GM23338 (cell line): ENCODE measurements at regions not wholly inside any gene's neighbourhood (a gene's known extent, or its start where the extent isn't known, plus 50 kb on each side); places are given as distances from the start of the nearest gene placed in this dataset.

Source experiments
- ATAC-seq: fragments of 200-7000 bp; cut with Tn5 transposase; 3 replicates; pipeline ENCODE4 v1.9.1; 2020
- DNase-seq: peaks from one replicate; pipeline ENCODE4 v3.0.0-alpha.2; 2015; ENCODE audit warnings: low spot score
- H2AFZ ChIP-seq: fragments of 200-600 bp; sonication (generic); 2 replicates; pipeline ENCODE4 v1.8.0; 2016; ENCODE audit warnings: antibody characterized with exemption, mild to moderate bottlenecking, moderate library complexity
- H3F3A ChIP-seq: fragments of 200-600 bp; sonication (generic); replicated peaks from 2 replicates; pipeline ENCODE4 v1.8.0; 2017; ENCODE audit warnings: antibody characterized with exemption, mixed run types, low read depth
- H3K27ac ChIP-seq: fragments of 200-600 bp; sonication (generic); 2 replicates; pipeline ENCODE4 v1.6.1; 2016; ENCODE audit warnings: low read depth
- H3K27me3 ChIP-seq: fragments of 200-600 bp; sonication (generic); 2 replicates; pipeline ENCODE4 v1.8.0; 2016; ENCODE audit warnings: mild to moderate bottlenecking, mixed run types, moderate library complexity; ENCODE audit not compliant: insufficient read depth
- H3K36me3 ChIP-seq: fragments of 200-600 bp; sonication (generic); 2 replicates; pipeline ENCODE4 v1.8.0; 2016; ENCODE audit warnings: mild to moderate bottlenecking; ENCODE audit not compliant: insufficient read depth
- H3K4me1 ChIP-seq: fragments of 200-600 bp; sonication (generic); 2 replicates; pipeline ENCODE4 v1.8.0; 2016; ENCODE audit warnings: mild to moderate bottlenecking, moderate library complexity; ENCODE audit not compliant: insufficient read depth
- H3K4me2 ChIP-seq: fragments of 200-600 bp; sonication (generic); 2 replicates; pipeline ENCODE4 v1.7.1; 2017; ENCODE audit warnings: mixed run types
- H3K4me3 ChIP-seq: fragments of 200-600 bp; sonication (generic); 2 replicates; pipeline ENCODE4 v1.6.1; 2016; ENCODE audit warnings: mixed run types
- H3K79me2 ChIP-seq: fragments of 200-600 bp; sonication (generic); replicated peaks from 2 replicates; pipeline ENCODE4 v1.8.0; 2017; ENCODE audit warnings: mild to moderate bottlenecking; ENCODE audit not compliant: insufficient read depth
- H3K9me2 ChIP-seq: fragments of 200-600 bp; sonication (generic); 2 replicates; pipeline ENCODE4 v1.8.0; 2017; ENCODE audit not compliant: insufficient read depth
- H4K20me1 ChIP-seq: fragments of 200-600 bp; sonication (generic); replicated peaks from 2 replicates; pipeline ENCODE4 v1.8.0; 2017; ENCODE audit warnings: mild to moderate bottlenecking; ENCODE audit not compliant: insufficient read depth
- H3K27ac Mint-ChIP-seq: 2 replicates; pipeline ENCODE4 v1.8.0; 2020; ENCODE audit warnings: inconsistent platforms, mild to moderate bottlenecking, moderate library complexity, mixed read lengths
- H3K27me3 Mint-ChIP-seq: 3 replicates; pipeline ENCODE4 v1.8.0; 2022; ENCODE audit warnings: low read depth, mild to moderate bottlenecking, moderate library complexity, mixed read lengths, inconsistent platforms; ENCODE audit not compliant: insufficient read depth, poor library complexity
- H3K36me3 Mint-ChIP-seq: 3 replicates; pipeline ENCODE4 v1.8.0; 2021; ENCODE audit warnings: low read depth, mild to moderate bottlenecking, inconsistent platforms, moderate library complexity, mixed read lengths
- H3K4me1 Mint-ChIP-seq: 3 replicates; pipeline ENCODE4 v1.8.0; 2020; ENCODE audit warnings: mild to moderate bottlenecking, inconsistent platforms, mixed read lengths
- H3K4me3 Mint-ChIP-seq: 3 replicates; pipeline ENCODE4 v1.8.0; 2021; ENCODE audit warnings: moderate library complexity, mild to moderate bottlenecking, inconsistent platforms, mixed read lengths
- H3K9me3 Mint-ChIP-seq: 3 replicates; pipeline ENCODE4 v1.8.0; 2020; ENCODE audit warnings: moderate library complexity, mild to moderate bottlenecking, inconsistent platforms, mixed read lengths
- CREB1 ChIP-seq: fragments of 250-450 bp; sonication (Bioruptor Pico); IDR thresholded peaks from 2 replicates; pipeline ENCODE4 v1.5.0; 2020; ENCODE audit warnings: low read depth, mild to moderate bottlenecking, moderate library complexity
- EZH2 ChIP-seq: fragments of 200-600 bp; sonication (generic); IDR thresholded peaks from one replicate; pipeline ENCODE4 v1.8.0; 2017; ENCODE audit warnings: antibody characterized with exemption, mild to moderate bottlenecking, low read depth; ENCODE audit not compliant: unreplicated experiment
- EZH2phosphoT487 ChIP-seq: fragments of 200-600 bp; sonication (generic); IDR thresholded peaks from one replicate; pipeline ENCODE4 v1.8.1; 2018; ENCODE audit warnings: antibody characterized with exemption; ENCODE audit not compliant: unreplicated experiment
- JUNB ChIP-seq: IDR thresholded peaks from one replicate; pipeline ENCODE4 v1.6.1; 2016; ENCODE audit warnings: antibody characterized with exemption; ENCODE audit not compliant: unreplicated experiment
- NANOG ChIP-seq: IDR thresholded peaks from 2 replicates; pipeline ENCODE4 v1.6.1; 2016; ENCODE audit warnings: antibody characterized with exemption, borderline replicate concordance
- POLR2AphosphoS5 ChIP-seq: IDR thresholded peaks from 2 replicates; pipeline ENCODE4 v1.6.1; 2016; ENCODE audit warnings: antibody characterized with exemption, low read depth
- STAT1 ChIP-seq: IDR thresholded peaks from one replicate; pipeline ENCODE4 v1.6.1; 2016; ENCODE audit warnings: antibody characterized with exemption; ENCODE audit not compliant: unreplicated experiment
- ZNF114 ChIP-seq: fragments of 250-450 bp; sonication (Bioruptor Pico); IDR thresholded peaks from 2 replicates; pipeline ENCODE4 v1.5.0; 2020; ENCODE audit warnings: mild to moderate bottlenecking, moderate library complexity
- ZNF331 ChIP-seq: fragments of 250-450 bp; sonication (Bioruptor Pico); IDR thresholded peaks from 2 replicates; pipeline ENCODE4 v1.5.0; 2020; ENCODE audit warnings: low read depth, mild to moderate bottlenecking, moderate library complexity
- TF ChIP-seq, protein P1 (sequence below): IDR thresholded peaks from one replicate; pipeline ENCODE4 v1.6.1; 2018; ENCODE audit warnings: antibody characterized with exemption; ENCODE audit not compliant: unreplicated experiment
- TF ChIP-seq, protein P2 (sequence below): fragments of 250-450 bp; sonication (Bioruptor Pico); IDR thresholded peaks from 2 replicates; pipeline ENCODE4 v1.5.0; 2020; ENCODE audit warnings: mild to moderate bottlenecking, moderate library complexity
- TF ChIP-seq, protein P3 (sequence below): IDR thresholded peaks from 2 replicates; pipeline ENCODE4 v1.6.1; 2016; ENCODE audit warnings: antibody characterized with exemption
- TF ChIP-seq, protein P4 (sequence below), 2 experiments: fragments of 200-600 bp in 1 of 2; sonication (generic) in 1 of 2; conservative IDR thresholded peaks; 2 replicates each; pipeline versions ENCODE4 v1.5.1 to v1.6.1; 2016 to 2017; ENCODE audit warnings: antibody characterized with exemption in 2 of 2, low read depth in 2 of 2, mild to moderate bottlenecking in 2 of 2, moderate library complexity in 1 of 2

DNA sequence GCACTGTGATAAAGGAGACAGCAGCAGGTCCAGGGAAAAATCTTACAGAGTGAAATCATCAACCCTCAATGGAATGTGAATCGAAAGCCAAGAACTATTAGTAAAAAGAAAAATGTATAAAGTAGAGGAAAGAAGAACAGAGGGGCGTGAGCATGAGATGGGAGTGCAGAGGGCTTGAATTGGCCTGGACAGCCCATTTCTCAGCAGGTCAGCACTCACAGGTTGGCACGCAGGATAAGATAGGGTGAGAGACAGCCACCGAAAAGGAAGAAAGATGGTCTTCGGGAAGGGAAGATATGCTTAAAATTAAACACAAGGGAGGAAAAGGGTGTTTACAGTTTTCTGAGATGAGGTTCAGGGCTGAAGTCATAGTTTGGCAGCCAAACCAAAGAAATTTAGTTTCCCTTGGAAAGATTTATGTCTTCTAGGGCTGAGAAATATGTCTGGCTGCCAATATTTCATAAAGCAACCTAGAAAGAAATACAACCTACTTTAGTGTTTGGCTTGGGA lies 524.7 kb downstream of the SPATA31D1 start:
- Mint-ChIP-seq H3K9me3 (no peaks in the 10 kb centered on the region; the same call in 2 of the 3 replicates), H3K27ac (no peak overlapping the region), H3K36me3 (no peaks in the 10 kb centered on the region), H3K4me3 (no peak overlapping the region), H3K4me1 (no peaks in the 10 kb centered on the region), H3K27me3 (no peaks in the 10 kb centered on the region)
- Histone ChIP-seq H3K4me3 (no peak overlapping the region), H3K9me2 (peaks cover 5% of the 10 kb centered on the region; the same call in 1 of the 2 replicates), H3K4me2 (no peak overlapping the region), H3K36me3 (no peaks in the 10 kb centered on the region), H2AFZ (no peak overlapping the region), H3K27me3 (no peaks in the 10 kb centered on the region), H3K27ac (no peak overlapping the region), H3F3A (no peaks in the 10 kb centered on the region), H3K4me1 (no peaks in the 10 kb centered on the region), H4K20me1 (no peaks in the 10 kb centered on the region; the same call in 1 of the 2 replicates), H3K79me2 (no peaks in the 10 kb centered on the region)
- DNase-seq (no peak), ATAC-seq (no peak)
- TF ChIP-seq, protein P1, sequence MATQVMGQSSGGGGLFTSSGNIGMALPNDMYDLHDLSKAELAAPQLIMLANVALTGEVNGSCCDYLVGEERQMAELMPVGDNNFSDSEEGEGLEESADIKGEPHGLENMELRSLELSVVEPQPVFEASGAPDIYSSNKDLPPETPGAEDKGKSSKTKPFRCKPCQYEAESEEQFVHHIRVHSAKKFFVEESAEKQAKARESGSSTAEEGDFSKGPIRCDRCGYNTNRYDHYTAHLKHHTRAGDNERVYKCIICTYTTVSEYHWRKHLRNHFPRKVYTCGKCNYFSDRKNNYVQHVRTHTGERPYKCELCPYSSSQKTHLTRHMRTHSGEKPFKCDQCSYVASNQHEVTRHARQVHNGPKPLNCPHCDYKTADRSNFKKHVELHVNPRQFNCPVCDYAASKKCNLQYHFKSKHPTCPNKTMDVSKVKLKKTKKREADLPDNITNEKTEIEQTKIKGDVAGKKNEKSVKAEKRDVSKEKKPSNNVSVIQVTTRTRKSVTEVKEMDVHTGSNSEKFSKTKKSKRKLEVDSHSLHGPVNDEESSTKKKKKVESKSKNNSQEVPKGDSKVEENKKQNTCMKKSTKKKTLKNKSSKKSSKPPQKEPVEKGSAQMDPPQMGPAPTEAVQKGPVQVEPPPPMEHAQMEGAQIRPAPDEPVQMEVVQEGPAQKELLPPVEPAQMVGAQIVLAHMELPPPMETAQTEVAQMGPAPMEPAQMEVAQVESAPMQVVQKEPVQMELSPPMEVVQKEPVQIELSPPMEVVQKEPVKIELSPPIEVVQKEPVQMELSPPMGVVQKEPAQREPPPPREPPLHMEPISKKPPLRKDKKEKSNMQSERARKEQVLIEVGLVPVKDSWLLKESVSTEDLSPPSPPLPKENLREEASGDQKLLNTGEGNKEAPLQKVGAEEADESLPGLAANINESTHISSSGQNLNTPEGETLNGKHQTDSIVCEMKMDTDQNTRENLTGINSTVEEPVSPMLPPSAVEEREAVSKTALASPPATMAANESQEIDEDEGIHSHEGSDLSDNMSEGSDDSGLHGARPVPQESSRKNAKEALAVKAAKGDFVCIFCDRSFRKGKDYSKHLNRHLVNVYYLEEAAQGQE, result no peak
- TF ChIP-seq, protein P2, sequence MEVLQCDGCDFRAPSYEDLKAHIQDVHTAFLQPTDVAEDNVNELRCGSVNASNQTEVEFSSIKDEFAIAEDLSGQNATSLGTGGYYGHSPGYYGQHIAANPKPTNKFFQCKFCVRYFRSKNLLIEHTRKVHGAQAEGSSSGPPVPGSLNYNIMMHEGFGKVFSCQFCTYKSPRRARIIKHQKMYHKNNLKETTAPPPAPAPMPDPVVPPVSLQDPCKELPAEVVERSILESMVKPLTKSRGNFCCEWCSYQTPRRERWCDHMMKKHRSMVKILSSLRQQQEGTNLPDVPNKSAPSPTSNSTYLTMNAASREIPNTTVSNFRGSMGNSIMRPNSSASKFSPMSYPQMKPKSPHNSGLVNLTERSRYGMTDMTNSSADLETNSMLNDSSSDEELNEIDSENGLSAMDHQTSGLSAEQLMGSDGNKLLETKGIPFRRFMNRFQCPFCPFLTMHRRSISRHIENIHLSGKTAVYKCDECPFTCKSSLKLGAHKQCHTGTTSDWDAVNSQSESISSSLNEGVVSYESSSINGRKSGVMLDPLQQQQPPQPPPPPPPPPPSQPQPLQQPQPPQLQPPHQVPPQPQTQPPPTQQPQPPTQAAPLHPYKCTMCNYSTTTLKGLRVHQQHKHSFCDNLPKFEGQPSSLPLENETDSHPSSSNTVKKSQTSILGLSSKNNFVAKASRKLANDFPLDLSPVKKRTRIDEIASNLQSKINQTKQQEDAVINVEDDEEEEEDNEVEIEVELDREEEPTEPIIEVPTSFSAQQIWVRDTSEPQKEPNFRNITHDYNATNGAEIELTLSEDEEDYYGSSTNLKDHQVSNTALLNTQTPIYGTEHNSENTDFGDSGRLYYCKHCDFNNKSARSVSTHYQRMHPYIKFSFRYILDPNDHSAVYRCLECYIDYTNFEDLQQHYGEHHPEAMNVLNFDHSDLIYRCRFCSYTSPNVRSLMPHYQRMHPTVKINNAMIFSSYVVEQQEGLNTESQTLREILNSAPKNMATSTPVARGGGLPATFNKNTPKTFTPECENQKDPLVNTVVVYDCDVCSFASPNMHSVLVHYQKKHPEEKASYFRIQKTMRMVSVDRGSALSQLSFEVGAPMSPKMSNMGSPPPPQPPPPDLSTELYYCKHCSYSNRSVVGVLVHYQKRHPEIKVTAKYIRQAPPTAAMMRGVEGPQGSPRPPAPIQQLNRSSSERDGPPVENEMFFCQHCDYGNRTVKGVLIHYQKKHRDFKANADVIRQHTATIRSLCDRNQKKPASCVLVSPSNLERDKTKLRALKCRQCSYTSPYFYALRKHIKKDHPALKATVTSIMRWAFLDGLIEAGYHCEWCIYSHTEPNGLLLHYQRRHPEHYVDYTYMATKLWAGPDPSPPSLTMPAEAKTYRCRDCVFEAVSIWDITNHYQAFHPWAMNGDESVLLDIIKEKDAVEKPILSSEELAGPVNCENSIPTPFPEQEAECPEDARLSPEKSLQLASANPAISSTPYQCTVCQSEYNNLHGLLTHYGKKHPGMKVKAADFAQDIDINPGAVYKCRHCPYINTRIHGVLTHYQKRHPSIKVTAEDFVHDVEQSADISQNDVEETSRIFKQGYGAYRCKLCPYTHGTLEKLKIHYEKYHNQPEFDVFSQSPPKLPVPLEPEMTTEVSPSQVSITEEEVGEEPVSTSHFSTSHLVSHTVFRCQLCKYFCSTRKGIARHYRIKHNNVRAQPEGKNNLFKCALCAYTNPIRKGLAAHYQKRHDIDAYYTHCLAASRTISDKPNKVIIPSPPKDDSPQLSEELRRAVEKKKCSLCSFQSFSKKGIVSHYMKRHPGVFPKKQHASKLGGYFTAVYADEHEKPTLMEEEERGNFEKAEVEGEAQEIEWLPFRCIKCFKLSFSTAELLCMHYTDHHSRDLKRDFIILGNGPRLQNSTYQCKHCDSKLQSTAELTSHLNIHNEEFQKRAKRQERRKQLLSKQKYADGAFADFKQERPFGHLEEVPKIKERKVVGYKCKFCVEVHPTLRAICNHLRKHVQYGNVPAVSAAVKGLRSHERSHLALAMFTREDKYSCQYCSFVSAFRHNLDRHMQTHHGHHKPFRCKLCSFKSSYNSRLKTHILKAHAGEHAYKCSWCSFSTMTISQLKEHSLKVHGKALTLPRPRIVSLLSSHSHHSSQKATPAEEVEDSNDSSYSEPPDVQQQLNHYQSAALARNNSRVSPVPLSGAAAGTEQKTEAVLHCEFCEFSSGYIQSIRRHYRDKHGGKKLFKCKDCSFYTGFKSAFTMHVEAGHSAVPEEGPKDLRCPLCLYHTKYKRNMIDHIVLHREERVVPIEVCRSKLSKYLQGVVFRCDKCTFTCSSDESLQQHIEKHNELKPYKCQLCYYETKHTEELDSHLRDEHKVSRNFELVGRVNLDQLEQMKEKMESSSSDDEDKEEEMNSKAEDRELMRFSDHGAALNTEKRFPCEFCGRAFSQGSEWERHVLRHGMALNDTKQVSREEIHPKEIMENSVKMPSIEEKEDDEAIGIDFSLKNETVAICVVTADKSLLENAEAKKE, result no peak
- TF ChIP-seq CREB1 (CRISPR knock-in tag), result no peak
- TF ChIP-seq EZH2phosphoT487, result no peak
- TF ChIP-seq ZNF114, result no peak
- TF ChIP-seq POLR2AphosphoS5, result no peak
- TF ChIP-seq ZNF331 (CRISPR knock-in tag), result no peak
- no peak for TF ChIP-seq STAT1
- TF ChIP-seq, protein P3, sequence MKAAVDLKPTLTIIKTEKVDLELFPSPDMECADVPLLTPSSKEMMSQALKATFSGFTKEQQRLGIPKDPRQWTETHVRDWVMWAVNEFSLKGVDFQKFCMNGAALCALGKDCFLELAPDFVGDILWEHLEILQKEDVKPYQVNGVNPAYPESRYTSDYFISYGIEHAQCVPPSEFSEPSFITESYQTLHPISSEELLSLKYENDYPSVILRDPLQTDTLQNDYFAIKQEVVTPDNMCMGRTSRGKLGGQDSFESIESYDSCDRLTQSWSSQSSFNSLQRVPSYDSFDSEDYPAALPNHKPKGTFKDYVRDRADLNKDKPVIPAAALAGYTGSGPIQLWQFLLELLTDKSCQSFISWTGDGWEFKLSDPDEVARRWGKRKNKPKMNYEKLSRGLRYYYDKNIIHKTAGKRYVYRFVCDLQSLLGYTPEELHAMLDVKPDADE, result no peak
- no peak for TF ChIP-seq EZH2
- TF ChIP-seq, protein P4, sequence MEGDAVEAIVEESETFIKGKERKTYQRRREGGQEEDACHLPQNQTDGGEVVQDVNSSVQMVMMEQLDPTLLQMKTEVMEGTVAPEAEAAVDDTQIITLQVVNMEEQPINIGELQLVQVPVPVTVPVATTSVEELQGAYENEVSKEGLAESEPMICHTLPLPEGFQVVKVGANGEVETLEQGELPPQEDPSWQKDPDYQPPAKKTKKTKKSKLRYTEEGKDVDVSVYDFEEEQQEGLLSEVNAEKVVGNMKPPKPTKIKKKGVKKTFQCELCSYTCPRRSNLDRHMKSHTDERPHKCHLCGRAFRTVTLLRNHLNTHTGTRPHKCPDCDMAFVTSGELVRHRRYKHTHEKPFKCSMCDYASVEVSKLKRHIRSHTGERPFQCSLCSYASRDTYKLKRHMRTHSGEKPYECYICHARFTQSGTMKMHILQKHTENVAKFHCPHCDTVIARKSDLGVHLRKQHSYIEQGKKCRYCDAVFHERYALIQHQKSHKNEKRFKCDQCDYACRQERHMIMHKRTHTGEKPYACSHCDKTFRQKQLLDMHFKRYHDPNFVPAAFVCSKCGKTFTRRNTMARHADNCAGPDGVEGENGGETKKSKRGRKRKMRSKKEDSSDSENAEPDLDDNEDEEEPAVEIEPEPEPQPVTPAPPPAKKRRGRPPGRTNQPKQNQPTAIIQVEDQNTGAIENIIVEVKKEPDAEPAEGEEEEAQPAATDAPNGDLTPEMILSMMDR (conservative IDR thresholded peaks at IDR 0.05; ENCODE audit: low read depth in 2 of 2), result no peak
- no peak for TF ChIP-seq NANOG
- no peak for TF ChIP-seq JUNB
